Activated CD4-positive, alpha-beta T cell treated with anti-CD3 and anti-CD28 coated beads, Interleukin-2, amount 10 ng/mL, durations not matched to agents 24 days and 14 days (primary cell): ENCODE measurements at regions not wholly inside any gene's neighbourhood (a gene's known extent, or its start where the extent isn't known, plus 50 kb on each side); places are given as distances from the start of the nearest gene placed in this dataset.
"Not testable (repeated sequence)": the region's sequence is repeated elsewhere in the genome, so short reads cannot be mapped to it uniquely, and the experiment has no call there.

ENCODE experiments used
- DNase-seq: peaks from one replicate; pipeline ENCODE4 v3.0.0; 2022
- H3K27ac Mint-ChIP-seq: one replicate; pipeline ENCODE4 v1.8.0; 2022; ENCODE audit warnings: mild to moderate bottlenecking, mixed read lengths
- H3K27me3 Mint-ChIP-seq: one replicate; pipeline ENCODE4 v1.8.0; 2022; ENCODE audit warnings: mixed read lengths
- H3K36me3 Mint-ChIP-seq: one replicate; pipeline ENCODE4 v1.8.0; 2022; ENCODE audit warnings: low read depth, mild to moderate bottlenecking, mixed read lengths
- H3K4me1 Mint-ChIP-seq: one replicate; pipeline ENCODE4 v1.8.0; 2021; ENCODE audit warnings: mixed read lengths
- H3K4me3 Mint-ChIP-seq: one replicate; pipeline ENCODE4 v1.8.0; 2022; ENCODE audit warnings: mild to moderate bottlenecking, moderate library complexity, mixed read lengths
- H3K9me3 Mint-ChIP-seq: one replicate; pipeline ENCODE4 v1.8.0; 2021; ENCODE audit warnings: mixed read lengths
- intact Hi-C: fragments of 100-400 bp; cut with micrococcal nuclease; formaldehyde crosslinking; loops from one replicate; pipeline ENCODE4 v1.15.1; 2023

- no peaks in the 10 kb centered on the region for H3K27me3 Mint-ChIP-seq
- H3K9me3 Mint-ChIP-seq = no peaks in the 10 kb centered on the region
- H3K4me1 Mint-ChIP-seq = no peaks in the 10 kb centered on the region
- no peak overlapping the region for H3K27ac Mint-ChIP-seq
- H3K36me3 Mint-ChIP-seq = no peaks in the 10 kb centered on the region
- intact Hi-C loops = no loop called here
- no peak for DNase-seq
- no peak overlapping the region for H3K4me3 Mint-ChIP-seq
Observed at GRCh38 chr11:21933095-21933494, 259.8 kb upstream of the ANO5 start.

GRCh38 chr11:21944577-21944976, 248.3 kb upstream of the ANO5 start:
- no peaks in the 10 kb centered on the region for H3K9me3 Mint-ChIP-seq
- no peaks in the 10 kb centered on the region for H3K27me3 Mint-ChIP-seq

GRCh38 chr11:21948876-21949275, 244.0 kb upstream of the ANO5 start:
- H3K27ac Mint-ChIP-seq = no peak overlapping the region
- H3K27me3 Mint-ChIP-seq = no peaks in the 10 kb centered on the region
- no peaks in the 10 kb centered on the region for H3K9me3 Mint-ChIP-seq
- H3K36me3 Mint-ChIP-seq = no peaks in the 10 kb centered on the region
- no peaks in the 10 kb centered on the region for H3K4me1 Mint-ChIP-seq
- H3K4me3 Mint-ChIP-seq = no peak overlapping the region
- intact Hi-C loops = no loop called here
- no peak for DNase-seq

More at GRCh38 chr11:21944577-21944976, 248.3 kb upstream of the ANO5 start:
- DNase-seq = no peak
- H3K27ac Mint-ChIP-seq = no peak overlapping the region
- H3K36me3 Mint-ChIP-seq = no peaks in the 10 kb centered on the region
- no peak overlapping the region for H3K4me3 Mint-ChIP-seq
- no peaks in the 10 kb centered on the region for H3K4me1 Mint-ChIP-seq
- intact Hi-C loops = no loop called here

GRCh38 chr11:21949763-21950413, 243.0 kb upstream of the ANO5 start:
- H3K4me1 Mint-ChIP-seq = no peaks in the 10 kb centered on the region
- intact Hi-C loops = no loop called here
- no peak overlapping the region for H3K4me3 Mint-ChIP-seq
- H3K27ac Mint-ChIP-seq = no peak overlapping the region
- H3K27me3 Mint-ChIP-seq = no peaks in the 10 kb centered on the region
- no peaks in the 10 kb centered on the region for H3K36me3 Mint-ChIP-seq
- DNase-seq = no peak
- H3K9me3 Mint-ChIP-seq = no peaks in the 10 kb centered on the region

DNA sequence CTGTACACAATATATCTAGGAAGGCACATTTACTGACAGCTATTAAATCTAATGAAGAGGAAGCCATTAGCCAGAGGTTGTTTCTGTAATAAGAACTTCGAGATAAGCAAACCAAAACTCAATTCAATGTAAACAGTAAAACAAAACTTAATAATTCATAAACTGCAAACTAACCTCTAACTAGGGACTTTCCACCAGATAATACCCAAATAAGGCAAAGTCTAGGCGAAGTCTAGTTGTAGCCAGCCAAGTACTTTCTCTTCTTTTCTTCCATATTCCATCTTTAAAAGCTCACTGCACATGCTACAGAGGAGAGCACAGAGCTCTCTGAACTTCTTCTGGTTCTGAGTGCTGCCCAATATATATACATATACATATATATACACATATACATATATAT, 229.9 kb upstream of the ANO5 start:
- H3K4me1 Mint-ChIP-seq = no peaks in the 10 kb centered on the region
- no peaks in the 10 kb centered on the region for H3K9me3 Mint-ChIP-seq

GRCh38 chr11:21965221-21965620, 227.7 kb upstream of the ANO5 start:
- no peak for DNase-seq
- Mint-ChIP-seq H3K36me3 (no peaks in the 10 kb centered on the region), H3K9me3 (no peaks in the 10 kb centered on the region), H3K4me3 (no peak overlapping the region), H3K27ac (no peak overlapping the region), H3K4me1 (no peaks in the 10 kb centered on the region), H3K27me3 (no peaks in the 10 kb centered on the region)
- intact Hi-C loops = no loop called here

More for the DNA sequence above, 229.9 kb upstream of the ANO5 start:
- intact Hi-C loops = no loop called here
- DNase-seq = no peak
- no peaks in the 10 kb centered on the region for H3K27me3 Mint-ChIP-seq
- no peak overlapping the region for H3K27ac Mint-ChIP-seq
- H3K4me3 Mint-ChIP-seq = no peak overlapping the region
- H3K36me3 Mint-ChIP-seq = no peaks in the 10 kb centered on the region

GRCh38 chr11:21968702-21969101, 224.2 kb upstream of the ANO5 start:
- intact Hi-C loops = no loop called here
- no peak for DNase-seq
- Mint-ChIP-seq H3K4me1 (no peaks in the 10 kb centered on the region), H3K4me3 (no peak overlapping the region), H3K27ac (no peak overlapping the region), H3K36me3 (no peaks in the 10 kb centered on the region), H3K9me3 (no peaks in the 10 kb centered on the region), H3K27me3 (no peaks in the 10 kb centered on the region)

GRCh38 chr11:21969841-21970240, 223.0 kb upstream of the ANO5 start:
- Mint-ChIP-seq H3K4me3 (no peak overlapping the region), H3K36me3 (no peaks in the 10 kb centered on the region), H3K27ac (no peak overlapping the region), H3K27me3 (no peaks in the 10 kb centered on the region), H3K4me1 (no peaks in the 10 kb centered on the region), H3K9me3 (no peaks in the 10 kb centered on the region)
- no peak for DNase-seq
- intact Hi-C loops = no loop called here

- no peaks in the 10 kb centered on the region for H3K4me1 Mint-ChIP-seq
- DNase-seq = no peak
- H3K36me3 Mint-ChIP-seq = no peaks in the 10 kb centered on the region
- H3K9me3 Mint-ChIP-seq = peaks cover 4% of the 10 kb centered on the region
- no peaks in the 10 kb centered on the region for H3K27me3 Mint-ChIP-seq
- H3K27ac Mint-ChIP-seq = no peak overlapping the region
- no peak overlapping the region for H3K4me3 Mint-ChIP-seq
- intact Hi-C loops = no loop called here
Observed at GRCh38 chr11:21975242-21975641, 217.6 kb upstream of the ANO5 start.

DNA sequence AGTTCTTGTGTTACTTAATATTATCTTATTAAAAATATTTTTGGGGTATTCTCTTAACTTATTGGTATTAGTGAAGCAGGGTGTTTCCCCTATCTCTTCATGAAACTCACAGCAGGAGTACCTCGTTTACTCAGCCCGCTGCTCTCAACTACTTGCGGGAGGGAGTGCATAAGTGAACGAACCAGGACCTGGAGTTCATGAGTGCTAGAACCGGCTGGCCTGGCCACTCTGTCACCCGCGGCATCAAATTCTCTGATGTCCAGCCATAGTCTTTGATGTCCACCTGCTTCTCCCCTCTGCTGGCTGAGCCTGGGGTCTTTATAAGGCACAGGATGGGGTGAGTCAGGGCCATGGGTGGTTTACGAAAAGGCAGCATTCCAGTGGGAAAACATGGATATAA, 216.7 kb upstream of the ANO5 start:
- intact Hi-C loops = no loop called here
- Mint-ChIP-seq H3K4me1 (no peaks in the 10 kb centered on the region), H3K27me3 (no peaks in the 10 kb centered on the region), H3K27ac (no peak overlapping the region), H3K4me3 (no peak overlapping the region), H3K36me3 (no peaks in the 10 kb centered on the region), H3K9me3 (peaks cover 4% of the 10 kb centered on the region)
- DNase-seq = no peak

DNA sequence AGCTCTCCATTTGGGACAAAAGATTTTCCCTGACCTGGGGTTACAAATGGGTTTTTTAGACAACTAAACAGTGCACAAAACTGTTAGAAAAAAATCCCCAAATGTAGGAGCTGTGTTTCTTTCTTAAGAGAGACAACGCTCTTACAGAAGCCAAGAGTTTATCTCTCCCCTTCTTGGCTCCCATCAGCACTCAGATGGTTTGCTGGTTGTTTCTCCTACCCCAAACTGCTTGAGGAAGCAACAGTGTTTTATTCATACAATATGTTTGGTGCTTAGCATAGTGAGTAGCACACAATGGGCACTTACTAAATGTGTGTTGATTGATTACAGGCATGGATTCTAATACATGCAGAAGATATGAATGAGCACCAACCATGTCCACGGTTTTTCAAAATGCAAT, 209.5 kb upstream of the ANO5 start:
- peaks cover 4% of the 10 kb centered on the region for H3K9me3 Mint-ChIP-seq
- no peak overlapping the region for H3K27ac Mint-ChIP-seq
- H3K36me3 Mint-ChIP-seq = no peaks in the 10 kb centered on the region
- intact Hi-C loops = no loop called here
- no peaks in the 10 kb centered on the region for H3K4me1 Mint-ChIP-seq
- no peak for DNase-seq
- H3K27me3 Mint-ChIP-seq = no peaks in the 10 kb centered on the region
- H3K4me3 Mint-ChIP-seq = no peak overlapping the region

GRCh38 chr11:21986361-21986760, 206.5 kb upstream of the ANO5 start:
- Mint-ChIP-seq H3K27me3 (no peaks in the 10 kb centered on the region), H3K4me3 (no peak overlapping the region), H3K36me3 (no peaks in the 10 kb centered on the region), H3K4me1 (no peaks in the 10 kb centered on the region), H3K27ac (no peak overlapping the region), H3K9me3 (no peaks in the 10 kb centered on the region)
- intact Hi-C loops = no loop called here
- DNase-seq = no peak

DNA sequence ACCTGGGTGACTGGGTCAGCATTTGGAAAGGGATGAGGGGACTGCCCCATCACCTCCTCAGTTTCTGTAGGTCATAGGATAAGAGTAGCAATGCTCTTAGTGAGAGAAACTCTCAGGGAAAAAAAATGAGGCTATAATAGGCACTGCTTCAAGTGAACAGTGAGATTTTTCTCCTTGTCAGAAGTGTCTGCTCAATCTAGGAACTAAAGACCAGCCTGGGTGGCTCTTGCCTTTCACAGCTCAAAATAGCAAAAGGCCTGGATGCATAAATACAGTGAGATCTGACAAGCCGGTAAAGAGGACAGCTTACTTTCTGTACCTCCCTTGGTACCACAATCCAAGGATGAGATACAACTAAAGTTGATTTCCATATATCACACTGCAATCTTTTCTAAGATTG, 205.6 kb upstream of the ANO5 start:
- Mint-ChIP-seq H3K27me3 (no peaks in the 10 kb centered on the region), H3K27ac (no peak overlapping the region), H3K4me1 (no peaks in the 10 kb centered on the region), H3K36me3 (no peaks in the 10 kb centered on the region), H3K4me3 (no peak overlapping the region), H3K9me3 (no peaks in the 10 kb centered on the region)
- intact Hi-C loops = no loop called here
- no peak for DNase-seq

DNA sequence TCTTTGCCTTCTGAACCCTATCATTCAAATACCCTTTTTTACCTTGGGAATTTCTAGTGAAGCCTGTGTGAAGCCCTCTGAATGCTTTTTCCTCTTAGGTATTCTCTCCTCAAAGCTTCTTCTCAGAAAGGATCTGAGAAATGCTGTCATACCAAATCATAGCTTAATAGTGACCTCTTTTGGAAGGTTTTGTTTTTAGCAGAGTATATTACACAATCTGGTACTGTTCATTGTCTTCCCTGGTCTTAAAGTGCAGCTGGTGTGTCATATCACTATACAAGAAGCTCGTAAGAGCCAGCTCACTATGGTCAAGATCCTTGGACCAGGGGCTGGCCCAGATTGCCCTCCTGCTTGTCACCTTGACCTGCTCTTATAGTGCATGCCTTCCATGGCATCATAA, 204.4 kb upstream of the ANO5 start:
- intact Hi-C loops = no loop called here
- Mint-ChIP-seq H3K27ac (no peak overlapping the region), H3K27me3 (no peaks in the 10 kb centered on the region), H3K4me3 (no peak overlapping the region), H3K4me1 (no peaks in the 10 kb centered on the region), H3K36me3 (no peaks in the 10 kb centered on the region), H3K9me3 (no peaks in the 10 kb centered on the region)
- DNase-seq = no peak

- H3K27me3 Mint-ChIP-seq, H3K9me3 Mint-ChIP-seq, H3K36me3 Mint-ChIP-seq, H3K4me3 Mint-ChIP-seq, intact Hi-C loops, H3K27ac Mint-ChIP-seq, DNase-seq, H3K4me1 Mint-ChIP-seq: not testable (repeated sequence)
Observed at GRCh38 chr11:22001803-22002202, 191.1 kb upstream of the ANO5 start.
